Ovary (tissue), 3 donors: ENCODE measurements at regions not wholly inside any gene's neighbourhood (a gene's known extent, or its start where the extent isn't known, plus 50 kb on each side); places are given as distances from the start of the nearest gene placed in this dataset.

Experiments used
- POLR2A ChIP-seq: fragments of 450-650 bp; IDR thresholded peaks from one replicate; pipeline ENCODE4 v1.6.1; 2017; ENCODE audit warnings: antibody characterized with exemption, mild to moderate bottlenecking, moderate library complexity
- TF ChIP-seq, protein P1 (sequence below), 3 donors: fragments of 450-650 bp in 2 of 3; fragments of 200-600 bp in 1 of 3; IDR thresholded peaks; one replicate each; pipeline versions ENCODE4 v1.5.1 to v1.8.0; 2016 to 2022; ENCODE audit warnings: antibody characterized with exemption in 3 of 3, mild to moderate bottlenecking in 1 of 3
- donor health status: DM: no; HTN: no; CAD: no.

DNA sequence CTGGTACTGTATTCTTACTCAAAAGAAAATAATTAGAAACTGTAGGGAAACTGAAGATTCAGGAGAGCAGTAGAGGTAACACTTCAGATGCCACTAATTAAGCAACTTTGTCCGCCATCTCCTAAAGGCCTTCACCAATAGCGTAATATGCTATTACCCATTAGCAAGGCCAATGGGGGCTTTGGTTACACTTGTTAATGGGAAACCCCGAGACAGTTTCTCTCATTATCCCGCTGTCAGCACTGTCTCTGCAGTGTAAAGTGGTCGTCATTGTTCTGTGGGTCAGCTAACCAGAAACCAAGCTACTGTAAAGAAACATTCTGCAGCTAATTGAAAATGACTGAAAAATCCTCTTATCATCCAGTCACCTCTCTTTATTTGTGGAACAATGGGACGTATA lies 468.0 kb upstream of the POU3F2 start:
- no peak for TF ChIP-seq POLR2A
- TF ChIP-seq, protein P1, sequence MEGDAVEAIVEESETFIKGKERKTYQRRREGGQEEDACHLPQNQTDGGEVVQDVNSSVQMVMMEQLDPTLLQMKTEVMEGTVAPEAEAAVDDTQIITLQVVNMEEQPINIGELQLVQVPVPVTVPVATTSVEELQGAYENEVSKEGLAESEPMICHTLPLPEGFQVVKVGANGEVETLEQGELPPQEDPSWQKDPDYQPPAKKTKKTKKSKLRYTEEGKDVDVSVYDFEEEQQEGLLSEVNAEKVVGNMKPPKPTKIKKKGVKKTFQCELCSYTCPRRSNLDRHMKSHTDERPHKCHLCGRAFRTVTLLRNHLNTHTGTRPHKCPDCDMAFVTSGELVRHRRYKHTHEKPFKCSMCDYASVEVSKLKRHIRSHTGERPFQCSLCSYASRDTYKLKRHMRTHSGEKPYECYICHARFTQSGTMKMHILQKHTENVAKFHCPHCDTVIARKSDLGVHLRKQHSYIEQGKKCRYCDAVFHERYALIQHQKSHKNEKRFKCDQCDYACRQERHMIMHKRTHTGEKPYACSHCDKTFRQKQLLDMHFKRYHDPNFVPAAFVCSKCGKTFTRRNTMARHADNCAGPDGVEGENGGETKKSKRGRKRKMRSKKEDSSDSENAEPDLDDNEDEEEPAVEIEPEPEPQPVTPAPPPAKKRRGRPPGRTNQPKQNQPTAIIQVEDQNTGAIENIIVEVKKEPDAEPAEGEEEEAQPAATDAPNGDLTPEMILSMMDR (IDR thresholded peaks at IDR 0.05) = no peak
